HG02610 (cell line): ENCODE measurements at regions not wholly inside any gene's neighbourhood (a gene's known extent, or its start where the extent isn't known, plus 50 kb on each side); places are given as distances from the start of the nearest gene placed in this dataset.

ENCODE experiments used
- ATAC-seq: cut with Tn5 transposase; IDR thresholded peaks from one replicate; pipeline ENCODE4 v1.9.1; 2021; ENCODE audit warnings: mild to moderate bottlenecking, moderate library complexity; ENCODE audit not compliant: unreplicated experiment

DNA sequence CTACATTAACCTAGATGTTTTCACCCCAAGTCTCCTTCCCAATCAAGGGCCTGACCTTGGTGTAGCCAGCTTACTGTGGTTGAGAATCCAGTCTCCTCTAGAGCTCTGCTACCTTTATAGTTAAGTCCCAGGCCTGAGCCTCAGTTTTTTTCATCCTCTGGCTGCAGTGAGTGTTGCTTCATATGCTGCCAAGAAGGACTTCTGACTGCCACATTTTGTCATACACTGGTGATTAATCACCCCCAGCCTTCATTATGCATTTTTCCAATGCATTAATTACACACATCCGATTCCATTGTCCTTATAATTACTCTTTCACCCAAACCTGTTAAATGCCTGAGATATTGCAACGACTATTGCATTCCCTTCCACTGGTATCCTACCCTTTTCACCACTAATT is 66.3 kb upstream of the FGGY start:
- ATAC-seq: no peak

DNA sequence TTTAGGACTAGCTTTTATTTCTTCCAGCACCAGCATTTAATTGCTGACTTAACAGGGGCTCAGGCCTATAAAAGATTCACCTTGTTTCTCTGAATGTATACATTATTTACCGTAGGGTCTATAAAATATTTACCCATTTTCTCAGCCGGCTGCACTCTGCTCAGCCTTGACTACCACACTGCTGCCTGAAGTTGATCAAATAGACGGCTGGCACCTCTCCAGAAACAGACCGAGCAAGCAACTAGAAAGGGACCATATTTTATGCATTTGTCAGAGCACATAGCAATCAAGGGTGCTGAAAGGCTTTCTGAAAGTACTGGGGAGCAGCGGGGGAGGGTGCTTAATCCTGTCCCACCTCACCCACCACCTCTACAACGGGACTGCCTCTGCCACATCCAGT is 64.7 kb upstream of the FGGY start:
- no peak for ATAC-seq

DNA sequence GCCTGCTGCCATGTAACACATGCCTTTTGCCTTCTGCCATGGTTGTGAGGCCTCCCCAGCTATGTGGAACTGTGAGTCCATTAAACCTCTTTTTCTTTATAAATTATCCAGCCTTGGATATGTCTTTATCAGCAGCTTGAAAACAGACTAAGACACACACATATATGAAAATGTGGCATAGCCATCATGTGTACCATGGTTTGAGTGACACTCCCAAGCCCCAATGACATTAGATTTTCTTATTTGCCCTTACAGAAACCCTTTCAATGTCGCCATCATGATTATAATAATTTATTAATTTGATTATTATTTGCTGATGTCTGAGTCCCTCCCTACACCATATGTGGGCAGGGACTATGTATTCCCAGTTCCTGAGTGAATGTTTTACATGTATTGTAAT is 63.5 kb upstream of the FGGY start:
- ATAC-seq: no peak

DNA sequence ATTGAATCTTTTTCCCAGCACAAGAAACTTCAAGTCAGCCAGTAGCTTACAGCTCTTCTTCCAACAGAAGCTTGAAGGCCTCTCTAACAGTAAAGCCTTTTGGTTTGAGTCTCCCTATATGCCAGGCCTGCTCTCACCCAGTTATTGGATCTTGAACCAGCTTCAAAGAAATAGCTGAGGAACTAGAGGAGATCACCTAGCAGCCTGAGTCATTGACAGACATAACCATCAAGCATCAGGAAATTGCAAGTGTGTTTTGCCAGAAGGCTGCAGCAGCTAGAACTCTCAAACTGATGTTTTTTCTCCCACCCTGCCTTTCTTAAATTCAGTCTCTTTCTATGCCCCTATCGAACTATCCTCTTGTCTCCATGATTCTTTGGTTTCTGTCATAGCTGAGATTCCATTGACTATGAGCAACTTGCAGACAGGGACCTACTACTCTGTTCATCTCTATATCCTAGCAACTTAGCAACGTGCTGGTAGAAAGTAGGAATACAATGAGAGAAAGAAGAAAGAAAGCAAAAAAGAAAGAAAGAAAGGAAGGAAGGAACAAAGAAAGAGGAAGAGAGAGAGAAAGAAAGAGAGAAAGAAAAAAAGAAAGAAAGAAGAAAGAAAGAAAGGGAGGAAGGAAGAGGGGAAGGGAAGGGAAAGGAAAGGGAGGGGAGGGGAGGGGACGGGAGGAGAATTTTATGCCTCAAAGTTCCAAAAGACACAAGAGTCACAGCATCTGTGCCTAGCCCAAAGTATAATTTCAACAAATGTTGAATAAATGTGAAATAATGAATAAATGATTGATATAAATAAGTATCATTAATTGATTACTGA is 60.0 kb upstream of the FGGY start:
- ATAC-seq: no peak

DNA sequence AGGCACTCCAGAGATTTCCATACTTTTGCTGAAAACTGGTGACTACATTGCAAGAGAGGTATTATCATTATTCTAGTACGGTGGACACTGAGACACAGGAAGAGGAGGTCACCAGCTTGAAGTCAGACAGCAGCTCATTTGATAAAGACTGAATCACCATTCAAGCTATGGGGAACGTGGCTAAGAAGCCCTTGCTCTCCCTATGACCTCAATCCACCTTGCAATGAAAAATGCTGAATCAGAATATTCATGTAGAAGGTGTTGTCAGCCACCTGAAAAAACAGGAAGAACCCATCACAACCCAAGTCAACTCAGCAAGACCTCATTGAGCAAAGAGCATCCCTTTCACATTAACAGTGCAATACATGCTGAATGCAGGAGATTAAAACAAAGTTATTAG is 59.0 kb upstream of the FGGY start:
- no peak for ATAC-seq

DNA sequence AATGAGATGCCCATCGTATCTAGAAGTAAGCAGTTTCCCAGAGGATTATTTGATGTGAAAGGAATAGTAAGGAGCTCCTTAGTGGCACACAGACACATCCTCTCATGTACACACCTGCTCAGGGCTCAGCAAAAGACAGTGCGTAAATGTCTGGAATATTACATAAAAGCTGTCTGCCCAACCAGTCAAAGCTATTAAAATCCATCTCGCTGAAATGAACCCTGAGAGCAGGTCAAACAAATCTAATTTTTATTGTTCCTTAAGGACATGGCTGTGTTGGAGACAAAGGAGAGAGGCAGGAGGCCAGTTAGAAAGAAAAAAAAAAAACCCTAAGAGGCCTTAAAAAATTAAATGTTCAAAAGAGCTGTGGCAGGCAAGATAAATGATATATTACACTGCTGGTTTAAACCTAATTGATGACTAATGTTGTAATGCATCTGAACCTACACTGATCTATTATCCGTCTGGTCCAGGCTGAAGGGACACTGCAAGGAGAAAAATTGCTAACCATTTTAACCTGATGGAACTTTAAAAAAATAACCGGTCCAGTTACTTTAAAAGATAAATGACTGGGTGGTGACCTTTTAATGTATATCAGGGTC is 58.5 kb upstream of the FGGY start:
- no peak for ATAC-seq

DNA sequence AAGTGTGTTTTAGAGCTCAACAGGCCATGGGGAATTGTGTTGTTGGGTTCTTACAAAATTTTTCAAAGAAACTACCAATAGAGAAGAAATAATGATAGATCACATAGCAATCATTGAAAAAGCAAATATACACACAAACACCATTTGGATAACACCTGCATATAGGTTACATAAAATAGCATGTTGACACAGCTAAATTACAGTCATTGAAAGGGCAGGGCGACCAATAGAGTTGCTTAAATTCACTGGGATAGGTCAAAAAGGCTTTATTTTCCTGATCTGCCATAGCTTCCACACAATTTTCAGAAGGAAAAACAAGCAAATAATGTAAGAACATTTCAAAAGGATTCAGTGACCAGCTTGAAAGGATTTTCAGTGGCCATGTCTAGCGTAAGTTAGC is 57.9 kb upstream of the FGGY start:
- no peak for ATAC-seq

DNA sequence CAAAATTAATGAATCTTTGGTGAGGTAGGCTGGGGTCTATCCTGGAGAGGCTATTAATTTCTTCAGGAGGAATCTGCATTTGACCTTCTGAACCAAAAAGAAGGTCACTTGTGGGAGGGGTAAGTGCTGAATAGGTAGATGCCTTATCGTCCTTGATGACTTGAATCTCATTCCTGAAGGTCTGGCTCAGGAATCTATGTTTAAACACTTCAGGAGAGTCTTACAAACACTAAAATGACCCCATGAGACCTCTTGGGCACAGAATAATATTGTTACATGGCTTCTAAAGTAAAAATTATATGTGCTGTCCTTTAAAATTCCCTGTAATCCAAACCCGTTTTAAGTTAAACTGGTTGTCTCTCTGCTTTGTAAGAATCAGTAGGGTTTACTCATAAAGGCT is 55.0 kb upstream of the FGGY start:
- no peak for ATAC-seq

DNA sequence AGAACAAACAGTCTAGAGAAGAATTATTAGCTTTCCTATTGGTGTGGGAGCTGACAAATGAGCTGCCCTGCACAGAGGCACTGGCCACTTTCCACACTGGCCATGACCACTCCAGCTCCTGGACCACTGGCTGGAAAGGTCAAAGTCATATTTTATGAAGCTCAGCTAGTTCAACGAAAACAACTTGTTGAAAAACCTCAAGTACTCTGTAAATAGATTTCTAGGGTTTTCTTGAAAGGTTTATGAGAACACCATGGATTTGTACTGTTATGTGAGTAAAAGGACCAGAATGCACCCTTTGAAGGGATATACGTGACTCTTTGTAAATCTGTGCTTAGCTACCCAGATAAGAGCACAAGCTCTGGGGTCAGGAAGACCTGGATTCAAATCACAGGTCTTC is 54.5 kb upstream of the FGGY start:
- ATAC-seq: no peak

DNA sequence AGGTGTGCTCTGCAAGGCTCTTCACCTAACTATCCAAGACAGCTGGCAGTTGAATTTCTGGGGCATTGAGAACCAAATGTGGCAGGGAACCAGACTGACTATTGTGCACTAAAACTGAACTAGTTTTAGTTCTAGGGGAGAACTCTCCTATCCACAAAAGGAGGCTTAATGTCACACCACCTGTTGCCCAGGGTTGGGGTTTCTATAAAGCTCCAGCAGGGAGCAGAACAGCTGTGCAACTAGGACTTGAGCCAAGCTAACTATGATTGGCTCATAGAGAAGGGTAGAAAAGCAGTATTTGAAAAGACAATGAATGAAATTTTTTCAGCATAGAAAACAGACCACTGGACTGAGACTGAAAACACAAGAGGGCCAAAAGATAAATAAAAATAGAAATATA is 53.3 kb upstream of the FGGY start:
- no peak for ATAC-seq

DNA sequence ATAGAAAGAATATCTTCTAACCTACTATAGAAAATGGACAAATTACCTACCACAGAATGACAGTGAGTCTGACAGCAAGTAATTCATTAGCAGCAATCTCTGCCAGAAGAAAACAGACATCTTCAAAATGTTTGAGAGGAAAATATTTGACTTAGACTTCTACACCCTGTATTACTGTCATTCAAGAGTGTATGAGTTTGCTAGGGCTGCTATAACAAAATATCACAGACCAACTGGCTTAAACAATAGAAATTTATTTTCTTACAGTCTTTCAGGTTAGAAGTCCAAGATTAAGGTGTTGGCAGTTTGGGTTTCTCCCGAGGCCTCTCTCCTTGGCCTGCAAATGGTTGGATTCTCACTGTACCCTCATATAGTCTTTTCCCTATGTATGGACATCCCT is 52.9 kb upstream of the FGGY start:
- ATAC-seq: no peak

DNA sequence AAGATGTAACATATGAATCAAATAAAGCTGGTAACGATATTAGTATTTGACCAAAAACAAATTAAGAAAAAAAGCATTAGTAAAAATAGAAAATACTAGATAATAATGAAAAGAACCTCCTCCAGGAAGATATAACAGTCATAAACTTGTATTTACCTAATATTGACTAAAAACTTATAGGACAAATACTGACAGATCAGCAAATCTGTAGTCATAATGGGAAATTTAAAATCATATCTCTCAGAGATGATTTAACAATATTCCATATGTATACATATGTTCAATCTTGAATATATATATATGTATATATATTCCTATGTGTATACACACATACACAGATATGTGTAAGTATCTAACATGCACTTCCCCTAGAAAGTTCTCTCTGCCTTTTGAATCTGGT is 52.0 kb upstream of the FGGY start:
- no peak for ATAC-seq
